ENCODE measurements at regions not wholly inside any gene's neighbourhood (a gene's known extent, or its start where the extent isn't known, plus 50 kb on each side); places are given as distances from the start of the nearest gene placed in this dataset.

DNA sequence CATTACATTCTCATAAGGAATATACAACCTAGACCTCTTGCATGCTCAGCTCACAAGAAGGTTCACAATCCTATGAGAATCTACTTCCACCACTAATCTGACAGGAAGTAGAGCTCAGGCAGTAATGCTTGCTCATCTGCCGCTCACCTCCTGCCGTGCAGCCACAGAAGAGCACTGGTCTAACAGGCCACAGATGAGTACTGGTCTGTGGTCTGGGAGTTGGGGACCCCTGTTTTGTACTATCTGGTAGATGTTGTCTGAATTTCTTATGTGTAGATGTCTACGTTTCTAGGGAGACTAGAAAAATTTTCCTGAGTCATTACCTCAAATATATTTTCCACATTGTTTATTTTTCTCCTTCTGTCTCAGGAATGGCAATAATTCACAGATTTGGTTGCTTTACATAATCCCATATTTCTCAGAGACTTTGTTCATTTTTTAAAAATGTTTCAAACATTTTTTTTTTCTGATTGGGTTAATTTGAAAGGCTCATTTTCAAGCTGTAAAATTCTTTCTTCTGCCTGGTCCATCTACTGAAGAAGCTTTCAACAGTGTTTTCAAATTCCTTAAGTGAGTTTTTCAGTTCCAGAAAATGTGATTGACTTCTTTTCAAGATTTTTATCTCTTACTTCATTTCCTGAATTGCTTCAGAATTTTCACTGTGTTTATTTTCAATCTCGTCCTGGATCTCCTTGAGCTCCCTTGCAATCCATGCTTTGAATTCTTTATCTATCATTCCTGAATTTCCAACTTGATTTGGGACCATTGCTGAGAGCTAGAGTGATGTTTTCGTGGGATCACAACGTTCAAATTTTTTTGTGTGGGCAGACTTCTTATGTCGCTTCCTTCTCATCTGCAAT lies 1322.2 kb downstream of the PCDH9 start:
- TF ChIP-seq ISL1 (CRISPR knock-in tag; IDR thresholded peaks at IDR 0.05), result no peak
- no peak for TF ChIP-seq ZC3H10 (CRISPR knock-in tag; IDR thresholded peaks at IDR 0.05)
- TF ChIP-seq OSR1 (CRISPR knock-in tag; IDR thresholded peaks at IDR 0.05), result no peak
- no peak for TF ChIP-seq ZFP30 (CRISPR knock-in tag; IDR thresholded peaks at IDR 0.05)
- no peak for TF ChIP-seq ARNTL (CRISPR knock-in tag; IDR thresholded peaks at IDR 0.05; ENCODE audit: borderline replicate concordance, low read depth)
- no peak for ATAC-seq

DNA sequence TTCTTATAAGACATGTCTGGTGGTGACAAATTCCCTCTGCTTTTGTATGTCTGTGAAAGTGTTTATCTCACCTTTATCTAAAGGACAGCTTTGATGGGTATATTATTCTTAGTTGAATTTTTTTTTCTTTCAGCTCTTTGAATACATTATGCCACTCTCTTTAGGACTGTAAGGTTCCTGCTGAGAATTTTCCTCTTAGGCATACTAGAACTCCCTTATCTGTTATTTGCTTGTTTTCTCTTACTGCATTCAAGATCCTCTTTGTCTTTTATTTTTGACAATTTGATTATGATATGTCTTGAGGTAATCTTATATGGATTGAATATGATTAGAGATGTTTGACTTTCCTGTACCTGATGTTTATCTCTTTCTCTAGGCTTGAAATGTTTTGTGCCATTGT lies 1328.4 kb downstream of the PCDH9 start:
- TF ChIP-seq BACH2 (CRISPR knock-in tag; IDR thresholded peaks at IDR 0.05; ENCODE audit: borderline replicate concordance) (no peak), SNAI2 (CRISPR knock-in tag; IDR thresholded peaks at IDR 0.05) (no peak), TCF4 (CRISPR knock-in tag; IDR thresholded peaks at IDR 0.05; ENCODE audit: borderline replicate concordance) (no peak), ZNF70 (CRISPR knock-in tag; IDR thresholded peaks at IDR 0.05) (no peak)
- TF ChIP-seq, protein P1, sequence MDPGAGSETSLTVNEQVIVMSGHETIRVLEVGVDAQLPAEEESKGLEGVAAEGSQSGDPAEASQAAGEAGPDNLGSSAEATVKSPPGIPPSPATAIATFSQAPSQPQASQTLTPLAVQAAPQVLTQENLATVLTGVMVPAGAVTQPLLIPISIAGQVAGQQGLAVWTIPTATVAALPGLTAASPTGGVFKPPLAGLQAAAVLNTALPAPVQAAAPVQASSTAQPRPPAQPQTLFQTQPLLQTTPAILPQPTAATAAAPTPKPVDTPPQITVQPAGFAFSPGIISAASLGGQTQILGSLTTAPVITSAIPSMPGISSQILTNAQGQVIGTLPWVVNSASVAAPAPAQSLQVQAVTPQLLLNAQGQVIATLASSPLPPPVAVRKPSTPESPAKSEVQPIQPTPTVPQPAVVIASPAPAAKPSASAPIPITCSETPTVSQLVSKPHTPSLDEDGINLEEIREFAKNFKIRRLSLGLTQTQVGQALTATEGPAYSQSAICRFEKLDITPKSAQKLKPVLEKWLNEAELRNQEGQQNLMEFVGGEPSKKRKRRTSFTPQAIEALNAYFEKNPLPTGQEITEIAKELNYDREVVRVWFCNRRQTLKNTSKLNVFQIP (CRISPR knock-in tag; IDR thresholded peaks at IDR 0.05; ENCODE audit: borderline replicate concordance, low read depth), result no peak
- TF ChIP-seq, protein P2, sequence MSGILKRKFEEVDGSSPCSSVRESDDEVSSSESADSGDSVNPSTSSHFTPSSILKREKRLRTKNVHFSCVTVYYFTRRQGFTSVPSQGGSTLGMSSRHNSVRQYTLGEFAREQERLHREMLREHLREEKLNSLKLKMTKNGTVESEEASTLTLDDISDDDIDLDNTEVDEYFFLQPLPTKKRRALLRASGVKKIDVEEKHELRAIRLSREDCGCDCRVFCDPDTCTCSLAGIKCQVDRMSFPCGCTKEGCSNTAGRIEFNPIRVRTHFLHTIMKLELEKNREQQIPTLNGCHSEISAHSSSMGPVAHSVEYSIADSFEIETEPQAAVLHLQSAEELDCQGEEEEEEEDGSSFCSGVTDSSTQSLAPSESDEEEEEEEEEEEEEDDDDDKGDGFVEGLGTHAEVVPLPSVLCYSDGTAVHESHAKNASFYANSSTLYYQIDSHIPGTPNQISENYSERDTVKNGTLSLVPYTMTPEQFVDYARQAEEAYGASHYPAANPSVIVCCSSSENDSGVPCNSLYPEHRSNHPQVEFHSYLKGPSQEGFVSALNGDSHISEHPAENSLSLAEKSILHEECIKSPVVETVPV (CRISPR knock-in tag; IDR thresholded peaks at IDR 0.05), result no peak
- TF ChIP-seq, protein P3, sequence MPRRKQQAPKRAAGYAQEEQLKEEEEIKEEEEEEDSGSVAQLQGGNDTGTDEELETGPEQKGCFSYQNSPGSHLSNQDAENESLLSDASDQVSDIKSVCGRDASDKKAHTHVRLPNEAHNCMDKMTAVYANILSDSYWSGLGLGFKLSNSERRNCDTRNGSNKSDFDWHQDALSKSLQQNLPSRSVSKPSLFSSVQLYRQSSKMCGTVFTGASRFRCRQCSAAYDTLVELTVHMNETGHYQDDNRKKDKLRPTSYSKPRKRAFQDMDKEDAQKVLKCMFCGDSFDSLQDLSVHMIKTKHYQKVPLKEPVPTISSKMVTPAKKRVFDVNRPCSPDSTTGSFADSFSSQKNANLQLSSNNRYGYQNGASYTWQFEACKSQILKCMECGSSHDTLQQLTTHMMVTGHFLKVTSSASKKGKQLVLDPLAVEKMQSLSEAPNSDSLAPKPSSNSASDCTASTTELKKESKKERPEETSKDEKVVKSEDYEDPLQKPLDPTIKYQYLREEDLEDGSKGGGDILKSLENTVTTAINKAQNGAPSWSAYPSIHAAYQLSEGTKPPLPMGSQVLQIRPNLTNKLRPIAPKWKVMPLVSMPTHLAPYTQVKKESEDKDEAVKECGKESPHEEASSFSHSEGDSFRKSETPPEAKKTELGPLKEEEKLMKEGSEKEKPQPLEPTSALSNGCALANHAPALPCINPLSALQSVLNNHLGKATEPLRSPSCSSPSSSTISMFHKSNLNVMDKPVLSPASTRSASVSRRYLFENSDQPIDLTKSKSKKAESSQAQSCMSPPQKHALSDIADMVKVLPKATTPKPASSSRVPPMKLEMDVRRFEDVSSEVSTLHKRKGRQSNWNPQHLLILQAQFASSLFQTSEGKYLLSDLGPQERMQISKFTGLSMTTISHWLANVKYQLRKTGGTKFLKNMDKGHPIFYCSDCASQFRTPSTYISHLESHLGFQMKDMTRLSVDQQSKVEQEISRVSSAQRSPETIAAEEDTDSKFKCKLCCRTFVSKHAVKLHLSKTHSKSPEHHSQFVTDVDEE (CRISPR knock-in tag; IDR thresholded peaks at IDR 0.05), result no peak
- no peak for ATAC-seq

DNA sequence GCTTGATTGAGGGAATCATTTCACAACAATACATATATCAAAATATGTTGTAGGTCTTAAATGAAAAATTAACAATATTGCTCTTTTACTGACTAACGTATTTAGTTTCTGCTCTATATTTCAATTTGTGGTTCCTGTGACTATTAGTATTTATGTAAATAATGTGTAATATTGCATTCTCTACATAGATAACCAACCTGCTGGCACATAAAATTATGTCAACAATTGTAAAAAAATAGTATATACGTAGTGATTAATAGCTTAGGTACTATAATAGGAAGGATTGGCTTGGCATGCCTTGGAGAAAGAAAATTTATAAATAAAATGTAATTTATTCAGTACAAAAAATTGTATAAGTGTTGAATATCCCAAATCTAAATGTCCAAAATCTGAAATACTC lies 1336.1 kb downstream of the PCDH9 start:
- TF ChIP-seq, protein P4, sequence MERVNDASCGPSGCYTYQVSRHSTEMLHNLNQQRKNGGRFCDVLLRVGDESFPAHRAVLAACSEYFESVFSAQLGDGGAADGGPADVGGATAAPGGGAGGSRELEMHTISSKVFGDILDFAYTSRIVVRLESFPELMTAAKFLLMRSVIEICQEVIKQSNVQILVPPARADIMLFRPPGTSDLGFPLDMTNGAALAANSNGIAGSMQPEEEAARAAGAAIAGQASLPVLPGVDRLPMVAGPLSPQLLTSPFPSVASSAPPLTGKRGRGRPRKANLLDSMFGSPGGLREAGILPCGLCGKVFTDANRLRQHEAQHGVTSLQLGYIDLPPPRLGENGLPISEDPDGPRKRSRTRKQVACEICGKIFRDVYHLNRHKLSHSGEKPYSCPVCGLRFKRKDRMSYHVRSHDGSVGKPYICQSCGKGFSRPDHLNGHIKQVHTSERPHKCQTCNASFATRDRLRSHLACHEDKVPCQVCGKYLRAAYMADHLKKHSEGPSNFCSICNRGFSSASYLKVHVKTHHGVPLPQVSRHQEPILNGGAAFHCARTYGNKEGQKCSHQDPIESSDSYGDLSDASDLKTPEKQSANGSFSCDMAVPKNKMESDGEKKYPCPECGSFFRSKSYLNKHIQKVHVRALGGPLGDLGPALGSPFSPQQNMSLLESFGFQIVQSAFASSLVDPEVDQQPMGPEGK (CRISPR knock-in tag; IDR thresholded peaks at IDR 0.05; ENCODE audit: borderline replicate concordance), result no peak
- TF ChIP-seq, protein P1 (CRISPR knock-in tag; IDR thresholded peaks at IDR 0.05; ENCODE audit: borderline replicate concordance, low read depth), result no peak
- no peak for TF ChIP-seq ZC3H10 (CRISPR knock-in tag; IDR thresholded peaks at IDR 0.05)
- no peak for TF ChIP-seq PPARA (CRISPR knock-in tag; IDR thresholded peaks at IDR 0.05; ENCODE audit: borderline replicate concordance)
- TF ChIP-seq SNAI2 (CRISPR knock-in tag; IDR thresholded peaks at IDR 0.05), result no peak
- TF ChIP-seq ARNTL (CRISPR knock-in tag; IDR thresholded peaks at IDR 0.05; ENCODE audit: borderline replicate concordance, low read depth), result no peak
- no peak for TF ChIP-seq RARB (CRISPR knock-in tag; IDR thresholded peaks at IDR 0.05)
- no peak for TF ChIP-seq TCF4 (CRISPR knock-in tag; IDR thresholded peaks at IDR 0.05; ENCODE audit: borderline replicate concordance)
- TF ChIP-seq, protein P2 (CRISPR knock-in tag; IDR thresholded peaks at IDR 0.05), result no peak
- no peak for TF ChIP-seq ZNF8 (CRISPR knock-in tag; IDR thresholded peaks at IDR 0.05)
- ATAC-seq, result no peak
